HG02610 (cell line): ENCODE measurements at regions not wholly inside any gene's neighbourhood (a gene's known extent, or its start where the extent isn't known, plus 50 kb on each side); places are given as distances from the start of the nearest gene placed in this dataset.
"Not testable (repeated sequence)": the region's sequence is repeated elsewhere in the genome, so short reads cannot be mapped to it uniquely, and the experiment has no call there.

Experiments
- ATAC-seq: cut with Tn5 transposase; IDR thresholded peaks from one replicate; pipeline ENCODE4 v1.9.1; 2021; ENCODE audit warnings: mild to moderate bottlenecking, moderate library complexity; ENCODE audit not compliant: unreplicated experiment

- peak; percentile 54 for ATAC-seq
Measured at GRCh38 chr19:13665125-13665905, 99.0 kb upstream of the MRI1 start.

GRCh38 chr19:13652810-13653590 lies 111.3 kb upstream of the MRI1 start:
- no peak for ATAC-seq

- ATAC-seq: no peak
Measured at GRCh38 chr19:13646758-13647157, 117.6 kb upstream of the MRI1 start.

GRCh38 chr19:13644645-13645044 lies 119.7 kb upstream of the MRI1 start:
- no peak for ATAC-seq

- no peak for ATAC-seq
Measured at GRCh38 chr19:13640611-13641010, 123.7 kb upstream of the MRI1 start.

- ATAC-seq: no peak
Measured at GRCh38 chr19:13639342-13639929, 124.9 kb upstream of the MRI1 start.

GRCh38 chr19:13637664-13638063 lies 126.7 kb upstream of the MRI1 start:
- no peak for ATAC-seq

GRCh38 chr19:13634658-13635057 lies 128.4 kb upstream of the CACNA1A start:
- ATAC-seq: no peak

GRCh38 chr19:13633522-13633922 lies 127.2 kb upstream of the CACNA1A start:
- ATAC-seq: no peak

- ATAC-seq: no peak
Measured at GRCh38 chr19:13633109-13633508, 126.8 kb upstream of the CACNA1A start.

- ATAC-seq: not testable (repeated sequence)
Measured at GRCh38 chr19:13632164-13632563, 125.9 kb upstream of the CACNA1A start.

GRCh38 chr19:13629687-13630357 lies 123.5 kb upstream of the CACNA1A start:
- no peak for ATAC-seq

- no peak for ATAC-seq
Measured at GRCh38 chr19:13627531-13627930, 121.3 kb upstream of the CACNA1A start.

- ATAC-seq: no peak
Measured at GRCh38 chr19:13623716-13624710, 117.7 kb upstream of the CACNA1A start.

GRCh38 chr19:13622766-13623715 lies 116.8 kb upstream of the CACNA1A start:
- ATAC-seq: no peak

GRCh38 chr19:13621413-13621812 lies 115.1 kb upstream of the CACNA1A start:
- no peak for ATAC-seq

- no peak for ATAC-seq
Measured at GRCh38 chr19:13619203-13619632, 112.9 kb upstream of the CACNA1A start.

GRCh38 chr19:13615890-13616289 lies 109.6 kb upstream of the CACNA1A start:
- ATAC-seq: no peak

GRCh38 chr19:13613447-13613846 lies 107.2 kb upstream of the CACNA1A start:
- ATAC-seq: no peak
